ENCODE measurements at regions not wholly inside any gene's neighbourhood (a gene's known extent, or its start where the extent isn't known, plus 50 kb on each side); places are given as distances from the start of the nearest gene placed in this dataset.

DNA sequence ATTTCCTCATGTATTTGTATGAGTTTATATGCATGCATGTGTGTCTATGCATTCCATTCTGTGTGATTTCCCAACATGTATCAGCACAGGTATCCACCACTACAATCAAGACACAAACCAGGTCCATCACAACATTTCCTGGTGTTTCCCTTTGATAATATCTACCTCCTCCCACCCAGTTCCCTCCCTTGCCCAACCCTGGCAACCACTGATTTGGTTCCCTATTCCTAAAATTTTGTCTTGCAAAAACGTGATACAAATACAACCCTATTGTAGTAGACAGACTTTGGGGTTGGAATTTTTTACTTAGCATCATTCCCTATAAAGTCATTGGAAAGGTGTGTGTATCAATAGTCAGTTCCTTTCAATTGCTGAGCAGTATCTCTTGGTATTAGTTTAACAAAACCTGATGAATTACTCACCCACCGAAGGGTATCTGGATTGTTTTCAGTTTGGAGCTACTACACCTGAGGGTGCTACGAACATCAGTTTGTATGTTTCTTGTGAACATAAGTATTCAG, 51.8 kb upstream of the IGLL5 start:
- no peaks in the 10 kb centered on the region for H3K9me3 ChIP-seq (ENCODE audit: control insufficient read depth in 2 of 2, insufficient read depth in 1 of 2, low read length in 1 of 2)

DNA sequence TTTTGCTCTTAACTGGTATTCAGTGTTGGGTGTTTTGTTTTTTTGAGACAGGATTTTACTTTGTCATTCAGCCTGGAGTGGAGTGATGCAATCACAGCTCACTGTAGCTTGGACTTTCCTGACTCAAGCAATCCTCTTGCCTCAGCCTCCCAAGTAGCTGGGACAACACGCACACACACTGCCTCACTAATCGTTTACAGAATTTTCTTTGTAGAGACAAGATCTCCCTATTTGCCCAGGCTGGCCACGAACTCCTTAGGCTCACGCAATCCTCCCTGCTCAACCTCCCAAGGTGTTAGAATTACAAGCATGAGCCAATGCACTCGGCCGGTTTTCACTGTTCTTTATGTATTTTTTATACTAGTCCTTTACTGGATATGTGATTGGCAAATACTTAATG, 51.0 kb upstream of the IGLL5 start:
- Histone ChIP-seq H3K4me1 (ENCODE audit: control insufficient read depth in 2 of 2, insufficient read depth in 2 of 2, low read length in 2 of 2) (peaks cover 0 to 12% of the 10 kb centered on the region in 2 donors), H3K9me3 (ENCODE audit: control insufficient read depth in 2 of 2, insufficient read depth in 1 of 2, low read length in 1 of 2) (no peaks in the 10 kb centered on the region), H3K27me3 (ENCODE audit: control insufficient read depth in 2 of 2, insufficient read depth in 1 of 2, low read length in 1 of 2) (no peaks in the 10 kb centered on the region), H3K36me3 (ENCODE audit: control insufficient read depth in 2 of 2, insufficient read depth in 2 of 2, low read length in 1 of 2) (no peaks in the 10 kb centered on the region), H3K4me3 (ENCODE audit: low read length in 2 of 2) (no peak overlapping the region), H3K27ac (ENCODE audit: low read depth in 1 of 2, low read length in 1 of 2) (no peak overlapping the region)
- WGBS = 91% methylated on average over 6 of the region's 6 CpGs
- no peak for DNase-seq (ENCODE audit: low read depth in 6 of 9, low spot score in 9 of 9)

More for the DNA sequence above, 51.8 kb upstream of the IGLL5 start:
- DNase-seq (ENCODE audit: low read depth in 6 of 9, low spot score in 9 of 9) = no peak
- peaks cover 0 to 12% of the 10 kb centered on the region in 2 donors for H3K4me1 ChIP-seq (ENCODE audit: control insufficient read depth in 2 of 2, insufficient read depth in 2 of 2, low read length in 2 of 2)
- H3K4me3 ChIP-seq (ENCODE audit: low read length in 2 of 2) = no peak overlapping the region
- no peaks in the 10 kb centered on the region for H3K36me3 ChIP-seq (ENCODE audit: control insufficient read depth in 2 of 2, insufficient read depth in 2 of 2, low read length in 1 of 2)
- 70% methylated on average over 3 of the region's 3 CpGs for WGBS
- no peaks in the 10 kb centered on the region for H3K27me3 ChIP-seq (ENCODE audit: control insufficient read depth in 2 of 2, insufficient read depth in 1 of 2, low read length in 1 of 2)
- H3K27ac ChIP-seq (ENCODE audit: low read depth in 1 of 2, low read length in 1 of 2) = no peak overlapping the region

Measured in thymus (tissue), 11 donors.